ENCODE measurements at regions not wholly inside any gene's neighbourhood (a gene's known extent, or its start where the extent isn't known, plus 50 kb on each side); places are given as distances from the start of the nearest gene placed in this dataset.
"Not testable (repeated sequence)": the region's sequence is repeated elsewhere in the genome, so short reads cannot be mapped to it uniquely, and the experiment has no call there.

GRCh38 chr2:204370172-204370718, 175.0 kb upstream of the PARD3B start:
- no peak for FAIRE-seq

DNA sequence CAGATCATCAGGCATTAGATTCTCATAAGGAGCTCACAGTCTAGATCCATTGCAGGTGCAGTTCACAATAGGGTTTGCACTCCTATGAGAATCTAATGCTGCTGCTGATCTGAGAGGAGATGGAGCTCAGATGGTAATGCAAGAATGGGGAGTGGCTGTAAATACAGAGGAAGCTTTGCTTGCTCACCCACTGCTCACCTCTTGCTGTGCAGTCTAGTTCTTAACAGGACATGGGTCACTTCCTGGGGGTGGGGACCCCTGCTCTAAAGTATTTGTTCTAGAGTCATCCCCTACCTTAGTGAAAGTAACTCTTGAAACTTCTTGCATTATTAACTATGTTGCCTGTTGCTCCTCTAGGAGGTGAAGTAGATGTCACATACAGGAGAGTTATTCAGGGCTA, 171.3 kb upstream of the PARD3B start:
- FAIRE-seq = no peak

DNA sequence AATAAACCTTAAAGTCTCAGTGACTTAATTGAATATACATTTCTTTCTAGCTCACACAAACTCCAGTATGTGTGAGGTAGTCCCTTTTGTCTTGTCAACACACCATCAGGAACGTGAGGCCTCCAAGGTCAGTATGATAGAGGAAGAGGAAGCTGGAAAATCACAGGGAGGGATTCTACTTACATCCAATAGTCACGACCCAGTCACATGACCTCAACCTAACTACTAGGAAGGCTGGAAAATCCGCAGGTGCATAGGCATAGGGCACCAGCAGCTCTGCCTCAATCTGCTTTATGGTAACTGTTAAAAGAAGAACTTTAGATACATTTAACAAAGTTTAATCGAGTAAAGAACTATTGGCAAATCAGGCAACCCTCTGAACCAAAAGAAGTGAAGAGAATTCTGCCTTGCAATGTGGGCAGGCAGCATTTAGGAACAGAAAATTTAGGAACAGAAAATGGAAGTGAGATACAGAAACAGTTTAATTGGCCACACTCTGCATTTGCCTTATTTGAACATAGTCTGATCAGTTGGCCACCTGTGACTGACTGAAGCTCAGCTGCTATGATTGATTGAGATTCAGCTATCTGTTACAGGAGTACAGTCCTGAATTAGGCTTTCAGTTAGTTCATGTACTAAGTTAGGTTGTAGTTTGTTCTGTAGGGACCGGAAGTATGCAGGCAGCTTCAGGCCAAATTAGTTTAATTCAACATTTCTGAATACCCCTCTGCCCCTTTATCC, 165.0 kb upstream of the PARD3B start:
- no peak for FAIRE-seq

DNA sequence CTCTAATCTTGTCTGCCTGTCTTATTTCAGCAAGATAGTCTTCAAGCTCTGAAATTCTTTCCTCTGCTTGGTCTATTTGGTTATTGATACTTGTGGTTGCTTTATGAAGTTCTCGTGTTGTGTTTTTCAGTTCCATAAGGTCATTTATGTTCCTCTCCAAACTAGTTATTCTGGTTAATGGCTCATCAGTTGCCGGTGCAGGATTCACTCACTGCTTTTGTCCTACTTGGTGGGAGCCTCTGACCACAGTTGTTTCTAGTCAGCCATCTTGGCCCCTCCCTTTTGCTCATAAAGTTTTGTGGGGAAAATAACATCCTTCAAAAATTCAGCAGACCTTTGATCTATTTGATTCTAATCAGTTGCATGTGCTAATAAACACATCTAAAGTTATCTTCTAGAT, 158.6 kb upstream of the PARD3B start:
- no peak for FAIRE-seq

DNA sequence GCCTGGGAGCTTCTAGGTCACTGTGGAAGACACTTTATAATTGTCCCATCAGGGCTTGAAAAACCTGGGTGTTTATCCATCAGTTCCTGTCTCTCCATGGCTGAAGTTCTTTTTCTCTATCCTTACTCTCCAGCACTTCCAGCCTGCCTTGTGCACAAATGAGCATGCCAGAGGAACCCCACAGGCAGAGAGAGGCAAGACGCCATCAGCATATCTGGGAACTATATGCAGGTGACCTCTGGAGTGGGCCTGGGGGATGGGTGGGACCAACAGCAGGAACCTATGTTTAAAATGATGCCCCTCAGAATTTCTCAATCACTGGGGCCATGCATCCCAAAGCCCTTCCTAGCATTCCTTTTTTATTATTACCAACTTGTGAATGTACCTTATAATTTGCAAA, 156.2 kb upstream of the PARD3B start:
- no peak for FAIRE-seq

GRCh38 chr2:204389856-204390255, 155.4 kb upstream of the PARD3B start:
- no peak for FAIRE-seq

- FAIRE-seq = no peak
Measured at GRCh38 chr2:204395539-204395938, 149.7 kb upstream of the PARD3B start.

DNA sequence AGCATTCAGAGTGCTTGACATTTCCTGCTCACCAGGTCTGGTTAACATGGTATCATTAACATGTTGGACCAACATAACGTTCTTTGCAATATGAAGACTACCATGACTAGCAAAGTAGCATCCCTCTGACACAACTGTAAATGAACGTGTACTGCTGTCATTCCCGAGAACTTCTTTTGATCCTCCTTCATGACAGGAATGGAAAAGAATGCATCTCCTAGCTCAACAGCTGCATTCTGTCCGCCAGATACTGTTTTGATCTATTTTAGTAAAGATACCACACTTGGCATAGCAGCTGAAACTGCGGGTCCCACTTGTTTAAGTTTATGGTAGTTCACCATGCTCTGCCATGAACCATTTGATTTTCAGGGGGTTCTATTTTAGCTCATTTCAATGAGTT, 144.2 kb upstream of the PARD3B start:
- no peak for FAIRE-seq

- FAIRE-seq = no peak
Measured at GRCh38 chr2:204407204-204408014, 137.9 kb upstream of the PARD3B start.

DNA sequence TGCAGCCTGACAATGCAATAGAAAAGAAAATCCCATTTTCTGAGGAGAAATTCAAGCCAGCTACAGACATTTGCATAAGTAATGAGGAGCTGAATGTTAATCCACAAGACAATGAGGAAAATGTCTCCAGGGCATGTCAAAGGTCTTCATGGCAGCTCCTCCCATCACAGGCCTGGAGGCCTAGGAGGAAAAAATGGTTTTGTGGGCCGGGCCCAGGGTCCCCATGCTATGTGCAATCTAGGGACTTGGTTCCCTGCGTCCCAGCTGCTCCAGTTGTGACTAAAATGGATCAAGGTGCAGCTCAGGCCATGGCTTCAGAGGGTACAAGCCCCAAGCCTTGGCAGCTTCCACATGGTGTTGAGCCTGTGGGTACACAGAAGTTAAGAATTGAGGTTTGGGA, 132.5 kb upstream of the PARD3B start:
- not testable (repeated sequence) for FAIRE-seq

- FAIRE-seq = no peak
Measured at GRCh38 chr2:204415406-204416181, 129.7 kb upstream of the PARD3B start.

GRCh38 chr2:204416236-204416635, 129.0 kb upstream of the PARD3B start:
- FAIRE-seq = no peak

DNA sequence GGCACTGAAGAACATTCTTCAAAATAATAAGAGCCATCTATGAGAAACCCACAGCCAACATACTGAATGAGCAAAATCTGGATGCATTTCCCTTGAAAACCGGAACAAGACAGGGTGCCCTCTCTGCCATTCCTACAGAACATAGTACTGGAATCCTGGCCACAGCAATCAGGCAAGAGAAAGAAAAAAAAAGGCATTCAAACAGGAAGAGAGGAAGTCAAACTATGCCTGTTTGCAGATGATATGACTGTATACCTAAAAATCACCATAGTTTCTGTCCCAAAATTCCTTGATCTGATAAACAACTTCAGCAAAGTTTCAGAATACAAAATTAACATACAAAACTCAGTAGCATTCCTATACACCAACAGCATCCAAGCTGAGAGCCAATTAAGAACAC, 119.5 kb upstream of the PARD3B start:
- no peak for FAIRE-seq

- FAIRE-seq = no peak
Measured at GRCh38 chr2:204428675-204429074, 116.6 kb upstream of the PARD3B start.

- no peak for FAIRE-seq
Measured at GRCh38 chr2:204431529-204431928, 113.7 kb upstream of the PARD3B start.

- no peak for FAIRE-seq
Measured at GRCh38 chr2:204432196-204432595, 113.1 kb upstream of the PARD3B start.

DNA sequence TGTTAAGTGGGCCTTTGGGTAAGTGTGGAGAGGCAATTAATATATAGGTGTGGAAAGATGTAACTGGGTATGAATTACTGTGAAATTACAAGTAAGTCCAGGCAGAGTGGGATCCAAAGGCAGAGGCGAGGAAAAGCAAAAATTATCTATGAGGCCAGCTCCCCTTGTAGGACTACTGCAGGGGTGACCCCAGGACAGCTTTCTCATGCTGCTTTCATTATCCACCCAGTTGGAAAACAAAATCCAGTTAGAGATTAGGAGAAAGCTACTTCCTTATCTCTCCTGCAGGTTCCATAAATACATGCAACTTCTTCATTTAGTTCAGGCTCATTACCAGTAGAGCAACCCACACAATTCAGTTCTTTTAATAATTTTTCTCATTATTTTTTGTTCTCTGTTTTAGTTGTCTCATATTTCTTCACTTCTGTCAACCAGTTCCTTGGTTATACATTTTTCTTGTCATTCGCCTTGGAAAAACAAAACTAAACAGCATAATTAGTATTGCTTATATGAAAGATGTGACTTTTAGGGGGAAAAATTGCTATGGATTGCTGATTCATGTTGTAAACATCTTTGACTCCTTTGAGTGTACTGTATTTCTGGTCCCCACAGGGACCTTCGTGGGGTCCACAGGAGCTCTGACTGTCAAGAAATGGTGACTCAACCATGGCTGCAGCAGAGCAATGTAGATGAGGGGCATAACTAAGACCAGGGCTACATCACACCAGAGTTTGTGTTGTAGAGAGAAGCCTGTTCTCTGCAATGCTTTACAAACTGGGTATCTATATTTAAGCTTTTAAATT, 110.4 kb upstream of the PARD3B start:
- no peak for FAIRE-seq

DNA sequence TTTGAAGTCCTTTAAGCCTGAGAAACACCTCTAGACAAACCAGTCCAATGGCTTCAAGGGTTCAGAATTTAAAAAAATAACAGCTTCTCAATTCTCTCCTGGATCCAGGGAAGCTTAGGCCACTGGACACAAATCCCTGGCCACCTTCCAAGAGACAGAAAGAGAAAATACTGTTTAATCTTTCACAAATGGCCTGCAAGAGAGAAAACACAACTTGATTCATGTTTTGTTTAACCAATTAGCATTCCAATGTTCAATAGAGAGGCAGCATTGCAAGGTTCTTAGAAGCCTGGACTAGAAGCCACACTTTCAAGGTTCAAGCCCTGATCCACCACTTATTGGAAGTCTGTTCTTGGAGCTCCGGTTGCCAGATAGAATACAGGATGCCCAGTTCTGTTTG, 109.0 kb upstream of the PARD3B start:
- FAIRE-seq = no peak

DNA sequence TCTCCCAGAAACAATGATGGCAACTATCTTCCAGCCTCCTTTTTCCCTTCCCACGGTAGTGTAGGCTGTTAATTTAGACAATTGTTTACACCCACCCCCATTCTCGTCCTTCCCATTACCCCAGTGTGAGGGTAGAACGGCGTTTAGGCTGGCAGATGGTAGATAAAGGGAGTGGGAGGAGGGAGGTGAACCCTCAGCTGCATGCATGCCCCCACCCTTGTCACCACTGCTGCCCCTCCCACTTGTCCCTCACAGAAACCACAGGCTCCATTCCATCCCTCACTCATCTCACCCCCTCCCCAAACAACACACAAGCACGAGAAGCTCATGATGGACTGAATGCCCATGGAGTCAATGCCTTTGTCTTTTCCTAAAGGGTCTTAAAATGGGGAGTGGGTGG, 107.9 kb upstream of the PARD3B start:
- no peak for FAIRE-seq

DNA sequence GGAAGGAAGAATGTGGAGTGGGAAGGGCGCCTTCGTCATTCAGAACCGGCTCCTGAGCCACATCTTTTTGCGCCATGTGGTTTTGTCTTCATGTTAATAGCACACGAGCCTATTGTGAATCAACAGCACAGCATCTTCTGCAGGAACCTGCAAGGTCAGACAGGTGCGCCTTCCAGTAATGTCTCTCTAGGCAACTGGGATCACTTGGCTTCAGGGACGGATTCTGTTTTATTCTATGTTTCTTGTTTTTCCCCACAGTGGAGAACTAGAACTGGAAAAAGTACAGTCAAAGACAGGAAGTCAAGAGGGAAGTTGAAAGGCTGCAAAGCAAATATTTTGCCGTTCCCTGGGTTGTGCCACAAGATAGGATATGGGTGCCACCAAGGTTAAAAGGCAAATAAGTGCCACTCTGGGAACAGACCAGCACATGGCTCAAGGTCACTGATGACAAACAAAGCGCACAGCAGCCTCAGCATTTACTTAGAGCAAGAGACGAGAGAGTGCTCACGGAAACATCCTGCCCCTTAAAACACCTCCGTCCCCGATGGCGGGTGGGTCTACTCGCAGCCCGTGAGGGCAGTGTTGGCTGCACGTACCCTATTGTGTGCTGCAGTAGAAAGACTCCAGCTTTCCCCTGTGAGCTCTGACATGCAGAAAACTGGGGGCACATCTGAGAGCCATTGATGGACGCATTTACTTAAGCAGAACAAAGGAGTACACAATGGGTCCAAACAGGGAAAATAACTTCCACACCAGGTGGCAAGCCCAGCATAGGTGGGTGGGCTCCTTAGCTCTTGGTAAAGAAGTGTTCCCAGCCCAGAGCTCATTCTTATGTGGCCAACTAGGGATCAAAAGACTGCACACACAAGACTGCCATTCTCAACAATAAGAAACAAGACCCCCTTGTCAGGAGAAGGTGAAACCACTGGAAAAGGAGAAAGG, 107.2 kb upstream of the PARD3B start:
- no peak for FAIRE-seq

DNA sequence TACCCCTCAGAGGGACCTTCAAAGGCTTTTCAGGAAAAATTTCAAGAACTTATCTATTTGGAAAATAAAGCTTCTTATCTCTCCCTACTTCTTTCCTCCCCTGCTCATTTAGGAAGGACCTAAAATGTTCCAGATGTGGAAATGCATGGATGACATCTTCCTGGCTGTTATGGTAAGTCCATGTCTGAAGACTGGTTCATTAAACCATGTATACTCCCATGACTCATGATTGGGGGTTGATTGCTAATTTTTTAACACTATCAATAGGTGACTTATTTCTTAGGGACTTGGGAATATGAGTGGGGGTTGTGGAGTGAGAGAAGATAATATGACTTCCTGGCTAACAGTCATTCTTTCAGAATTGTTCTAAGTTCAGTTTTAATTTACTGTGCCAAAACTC, 104.0 kb upstream of the PARD3B start:
- FAIRE-seq = no peak
